Colonic mucosa (tissue), 4 donors: ENCODE measurements at regions not wholly inside any gene's neighbourhood (a gene's known extent, or its start where the extent isn't known, plus 50 kb on each side); places are given as distances from the start of the nearest gene placed in this dataset.

Experiments used
- DNase-seq: peaks from one replicate; pipeline ENCODE4 v3.0.0-alpha.2; 2020
- H3K27ac ChIP-seq: fragments of 200-600 bp; one replicate; pipeline ENCODE4 v1.8.0; 2021
- H3K27me3 ChIP-seq: fragments of 200-600 bp; one replicate; pipeline ENCODE4 v1.8.0; 2021
- H3K36me3 ChIP-seq: fragments of 200-600 bp; one replicate; pipeline ENCODE4 v1.8.0; 2021
- H3K4me1 ChIP-seq: fragments of 200-600 bp; one replicate; pipeline ENCODE4 v1.8.0; 2021; ENCODE audit warnings: mild to moderate bottlenecking
- H3K4me3 ChIP-seq: fragments of 200-600 bp; one replicate; pipeline ENCODE4 v1.8.0; 2021
- H3K9ac ChIP-seq, 2 donors: one replicate each; pipeline ENCODE4 v1.7.0; 2013; ENCODE audit warnings: control low read depth in 2 of 2, low read depth in 2 of 2, low read length in 2 of 2
- H3K9me3 ChIP-seq: fragments of 200-600 bp; one replicate; pipeline ENCODE4 v1.8.0; 2021
- CTCF ChIP-seq: fragments of 200-600 bp; IDR thresholded peaks from one replicate; pipeline ENCODE4 v1.8.0; 2022; ENCODE audit warnings: antibody characterized with exemption, mild to moderate bottlenecking
- intact Hi-C: fragments of 100-400 bp; cut with DNase I; formaldehyde crosslinking; loops from one replicate; pipeline ENCODE4 v1.14.1; 2022
- donor health status: healthy.
- donor health status: DM: no; HTN: no; CAD: no.
- donor health status: DM: no; HTN: no; CAD: no.

GRCh38 chr7:26042237-26042636 lies 109.8 kb upstream of the NFE2L3 start:
- Histone ChIP-seq H3K36me3 (no peaks in the 10 kb centered on the region), H3K27me3 (no peaks in the 10 kb centered on the region), H3K9ac (no peak overlapping the region), H3K9me3 (no peaks in the 10 kb centered on the region), H3K27ac (no peak overlapping the region), H3K4me1 (no peaks in the 10 kb centered on the region), H3K4me3 (no peak overlapping the region)
- intact Hi-C loops = no loop called here
- no peak for DNase-seq
- no peak for TF ChIP-seq CTCF

GRCh38 chr7:26043801-26044200 lies 108.2 kb upstream of the NFE2L3 start:
- no peak overlapping the region for H3K9ac ChIP-seq
- no peak for TF ChIP-seq CTCF
- no peaks in the 10 kb centered on the region for H3K27me3 ChIP-seq
- no peak overlapping the region for H3K4me3 ChIP-seq
- DNase-seq = no peak
- no peak overlapping the region for H3K27ac ChIP-seq
- intact Hi-C loops = no loop called here
- H3K36me3 ChIP-seq = no peaks in the 10 kb centered on the region
- H3K4me1 ChIP-seq = no peaks in the 10 kb centered on the region
- no peaks in the 10 kb centered on the region for H3K9me3 ChIP-seq

- no peaks in the 10 kb centered on the region for H3K4me1 ChIP-seq
- no peak for DNase-seq
- no peak overlapping the region for H3K4me3 ChIP-seq
- no peak for TF ChIP-seq CTCF
- no peaks in the 10 kb centered on the region for H3K9me3 ChIP-seq
- no peaks in the 10 kb centered on the region for H3K27me3 ChIP-seq
- intact Hi-C loops = no loop called here
- no peaks in the 10 kb centered on the region for H3K36me3 ChIP-seq
- no peak overlapping the region for H3K27ac ChIP-seq
- no peak overlapping the region for H3K9ac ChIP-seq
Observed at GRCh38 chr7:26044320-26044719, 107.7 kb upstream of the NFE2L3 start.

- H3K27ac ChIP-seq = no peak overlapping the region
Observed at GRCh38 chr7:26046150-26046549, 105.8 kb upstream of the NFE2L3 start.

GRCh38 chr7:26046878-26047277 lies 105.1 kb upstream of the NFE2L3 start:
- H3K4me3 ChIP-seq = no peak overlapping the region
- H3K4me1 ChIP-seq = no peaks in the 10 kb centered on the region
- no peak overlapping the region for H3K9ac ChIP-seq
- H3K36me3 ChIP-seq = no peaks in the 10 kb centered on the region
- DNase-seq = no peak
- no peak overlapping the region for H3K27ac ChIP-seq
- intact Hi-C loops = no loop called here
- no peaks in the 10 kb centered on the region for H3K9me3 ChIP-seq
- no peaks in the 10 kb centered on the region for H3K27me3 ChIP-seq
- no peak for TF ChIP-seq CTCF

More at GRCh38 chr7:26046150-26046549, 105.8 kb upstream of the NFE2L3 start:
- Histone ChIP-seq H3K36me3 (no peaks in the 10 kb centered on the region), H3K9ac (no peak overlapping the region), H3K9me3 (no peaks in the 10 kb centered on the region), H3K27me3 (no peaks in the 10 kb centered on the region), H3K4me3 (no peak overlapping the region), H3K4me1 (no peaks in the 10 kb centered on the region)
- DNase-seq = no peak
- no peak for TF ChIP-seq CTCF
- intact Hi-C loops = no loop called here

- H3K36me3 ChIP-seq = no peaks in the 10 kb centered on the region
- H3K4me1 ChIP-seq = no peaks in the 10 kb centered on the region
- H3K27me3 ChIP-seq = no peaks in the 10 kb centered on the region
- H3K9me3 ChIP-seq = no peaks in the 10 kb centered on the region
- no peak for DNase-seq
- TF ChIP-seq CTCF = no peak
- intact Hi-C loops = no loop called here
- H3K4me3 ChIP-seq = no peak overlapping the region
- H3K27ac ChIP-seq = no peak overlapping the region
- H3K9ac ChIP-seq = no peak overlapping the region
Observed at GRCh38 chr7:26048663-26049062, 103.3 kb upstream of the NFE2L3 start.
